HUDEP-2 (cell line): ENCODE measurements at regions not wholly inside any gene's neighbourhood (a gene's known extent, or its start where the extent isn't known, plus 50 kb on each side); places are given as distances from the start of the nearest gene placed in this dataset.

ENCODE experiments used
- DNase-seq, 76 experiments: peaks; one replicate each; lab custom pipeline; 2025; ENCODE audit not compliant: unreplicated experiment in 76 of 76; lab: John Stamatoyannopoulos, UW

- no peak for DNase-seq
These were observed 1372.3 kb upstream of the CELF2 start for GRCh38 chr10:9645404-9645803.

- DNase-seq: no peak
These were observed 1371.6 kb upstream of the CELF2 start for GRCh38 chr10:9645928-9646600.

- DNase-seq: no peak
These were observed 1363.4 kb upstream of the CELF2 start for GRCh38 chr10:9654261-9654660.

- no peak for DNase-seq
These were observed 1361.3 kb upstream of the CELF2 start for GRCh38 chr10:9656386-9656785.

GRCh38 chr10:9656996-9657395 lies 1360.7 kb upstream of the CELF2 start:
- DNase-seq: no peak

GRCh38 chr10:9657530-9657929 lies 1360.1 kb upstream of the CELF2 start:
- no peak for DNase-seq

GRCh38 chr10:9668411-9668810 lies 1349.3 kb upstream of the CELF2 start:
- no peak for DNase-seq

- peak in 4 of 76 experiments; percentile 0 to 14 (median 4) for DNase-seq
These were observed 1346.8 kb upstream of the CELF2 start for GRCh38 chr10:9670911-9671310.

GRCh38 chr10:9681655-9682054 lies 1336.0 kb upstream of the CELF2 start:
- no peak for DNase-seq

GRCh38 chr10:9682802-9683201 lies 1334.9 kb upstream of the CELF2 start:
- DNase-seq: no peak

- no peak for DNase-seq
These were observed 1333.5 kb upstream of the CELF2 start for GRCh38 chr10:9684186-9684585.

GRCh38 chr10:9685596-9685995 lies 1332.1 kb upstream of the CELF2 start:
- no peak for DNase-seq

GRCh38 chr10:9688711-9689110 lies 1329.0 kb upstream of the CELF2 start:
- DNase-seq: no peak

GRCh38 chr10:9707216-9707615 lies 1310.5 kb upstream of the CELF2 start:
- no peak for DNase-seq

GRCh38 chr10:9709849-9710248 lies 1307.8 kb upstream of the CELF2 start:
- no peak for DNase-seq

- DNase-seq: no peak
These were observed 1305.3 kb upstream of the CELF2 start for GRCh38 chr10:9712393-9712792.

GRCh38 chr10:9719246-9719645 lies 1298.4 kb upstream of the CELF2 start:
- no peak for DNase-seq

- no peak for DNase-seq
These were observed 1283.9 kb upstream of the CELF2 start for GRCh38 chr10:9733766-9734165.

- no peak for DNase-seq
These were observed 1283.5 kb upstream of the CELF2 start for GRCh38 chr10:9734218-9734617.

GRCh38 chr10:9735731-9736130 lies 1281.9 kb upstream of the CELF2 start:
- DNase-seq: no peak

- DNase-seq: no peak
These were observed 1274.0 kb upstream of the CELF2 start for GRCh38 chr10:9743639-9744038.

GRCh38 chr10:9745158-9745557 lies 1272.5 kb upstream of the CELF2 start:
- no peak for DNase-seq

- no peak for DNase-seq
These were observed 1260.5 kb upstream of the CELF2 start for GRCh38 chr10:9757176-9757575.
